Prostate gland (tissue), 1 donor: ENCODE measurements at regions not wholly inside any gene's neighbourhood (a gene's known extent, or its start where the extent isn't known, plus 50 kb on each side); places are given as distances from the start of the nearest gene placed in this dataset.

Source experiments
- POLR2A ChIP-seq: fragments of 450-650 bp; IDR thresholded peaks from one replicate; pipeline ENCODE4 v1.6.1; 2016; ENCODE audit warnings: antibody characterized with exemption, mild to moderate bottlenecking
- POLR2AphosphoS5 ChIP-seq: sonication (generic); formaldehyde crosslinking; IDR thresholded peaks from one replicate; pipeline ENCODE4 v1.6.1; 2017; ENCODE audit warnings: antibody characterized with exemption

GRCh38 chrX:131958724-131959123 is 64.4 kb upstream of the STK26 start:
- TF ChIP-seq POLR2A (no peak), POLR2AphosphoS5 (no peak)
